ENCODE measurements at regions not wholly inside any gene's neighbourhood (a gene's known extent, or its start where the extent isn't known, plus 50 kb on each side); places are given as distances from the start of the nearest gene placed in this dataset.

DNA sequence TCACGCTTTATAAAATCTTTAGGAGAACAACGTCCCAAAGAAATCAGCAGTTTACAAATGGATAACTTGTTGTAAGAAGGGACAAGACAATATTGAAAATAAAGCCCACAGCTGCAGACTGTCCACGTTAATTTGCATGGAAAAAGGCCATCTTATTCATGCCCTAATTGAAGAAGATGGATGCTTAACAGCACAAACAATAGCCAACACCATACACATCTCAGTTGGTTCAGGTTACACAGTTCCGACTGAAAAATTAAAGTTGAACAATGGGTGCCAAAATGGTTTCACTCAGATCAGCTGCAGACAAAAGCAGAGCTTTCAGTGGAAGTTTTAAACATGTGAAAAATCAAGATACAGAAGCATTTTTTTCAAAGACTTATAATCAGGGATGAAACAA lies 314.2 kb downstream of the RAB38 start:
- TF ChIP-seq, protein P1, sequence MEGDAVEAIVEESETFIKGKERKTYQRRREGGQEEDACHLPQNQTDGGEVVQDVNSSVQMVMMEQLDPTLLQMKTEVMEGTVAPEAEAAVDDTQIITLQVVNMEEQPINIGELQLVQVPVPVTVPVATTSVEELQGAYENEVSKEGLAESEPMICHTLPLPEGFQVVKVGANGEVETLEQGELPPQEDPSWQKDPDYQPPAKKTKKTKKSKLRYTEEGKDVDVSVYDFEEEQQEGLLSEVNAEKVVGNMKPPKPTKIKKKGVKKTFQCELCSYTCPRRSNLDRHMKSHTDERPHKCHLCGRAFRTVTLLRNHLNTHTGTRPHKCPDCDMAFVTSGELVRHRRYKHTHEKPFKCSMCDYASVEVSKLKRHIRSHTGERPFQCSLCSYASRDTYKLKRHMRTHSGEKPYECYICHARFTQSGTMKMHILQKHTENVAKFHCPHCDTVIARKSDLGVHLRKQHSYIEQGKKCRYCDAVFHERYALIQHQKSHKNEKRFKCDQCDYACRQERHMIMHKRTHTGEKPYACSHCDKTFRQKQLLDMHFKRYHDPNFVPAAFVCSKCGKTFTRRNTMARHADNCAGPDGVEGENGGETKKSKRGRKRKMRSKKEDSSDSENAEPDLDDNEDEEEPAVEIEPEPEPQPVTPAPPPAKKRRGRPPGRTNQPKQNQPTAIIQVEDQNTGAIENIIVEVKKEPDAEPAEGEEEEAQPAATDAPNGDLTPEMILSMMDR (IDR thresholded peaks at IDR 0.05): no peak
- TF ChIP-seq TEAD4 (CRISPR knock-in tag; IDR thresholded peaks at IDR 0.05): no peak
